CD14-positive monocyte (primary cell): ENCODE measurements at regions not wholly inside any gene's neighbourhood (a gene's known extent, or its start where the extent isn't known, plus 50 kb on each side); places are given as distances from the start of the nearest gene placed in this dataset.

ENCODE experiments used
- DNase-seq, 3 donors: peaks; one replicate each; pipeline ENCODE4 v3.0.0-alpha.2; 2011 to 2022
- H2AFZ ChIP-seq: 2 replicates; pipeline ENCODE4 v1.6.0; 2012; ENCODE audit warnings: mild to moderate bottlenecking, low read depth, low read length, inconsistent platforms; ENCODE audit not compliant: insufficient read depth, poor library complexity, severe bottlenecking
- H3K27ac ChIP-seq, 2 donors: 1 replicate in 1 of 2; 2 replicates in 1 of 2; pipeline ENCODE4 v1.5.1; 2012 to 2013; ENCODE audit warnings: low read length in 2 of 2, control low read depth in 1 of 2, inconsistent platforms in 1 of 2, low read depth in 1 of 2, mild to moderate bottlenecking in 1 of 2
- H3K27me3 ChIP-seq, 2 donors: one replicate each; pipeline versions ENCODE4 v1.6.0 to v1.6.1; 2011 to 2013; ENCODE audit warnings: low read length in 2 of 2; ENCODE audit not compliant: control insufficient read depth in 2 of 2, insufficient read depth in 2 of 2
- H3K36me3 ChIP-seq, 2 donors: replicated peaks in 1 of 2; 1 replicate in 1 of 2; 2 replicates in 1 of 2; pipeline versions ENCODE4 v1.5.1 to v1.6.1; 2012 to 2013; ENCODE audit warnings: low read length in 2 of 2, control low read depth in 1 of 2, inconsistent platforms in 1 of 2, mild to moderate bottlenecking in 1 of 2; ENCODE audit not compliant: insufficient read depth in 2 of 2, control insufficient read depth in 1 of 2
- H3K4me1 ChIP-seq, 2 donors: 1 replicate in 1 of 2; 2 replicates in 1 of 2; pipeline versions ENCODE4 v1.5.1 to v1.6.1; 2012 to 2013; ENCODE audit warnings: low read length in 2 of 2, control low read depth in 1 of 2, inconsistent platforms in 1 of 2, mild to moderate bottlenecking in 1 of 2, moderate library complexity in 1 of 2; ENCODE audit not compliant: insufficient read depth in 2 of 2, control insufficient read depth in 1 of 2
- H3K4me2 ChIP-seq: replicated peaks from 2 replicates; pipeline ENCODE3; 2012; ENCODE audit warnings: low read length, moderate library complexity, mild to moderate bottlenecking; ENCODE audit not compliant: poor library complexity, severe bottlenecking; ENCODE audit errors: extremely low read depth
- H3K4me3 ChIP-seq, 3 experiments: fragments of 200-600 bp in 1 of 3; sonication (generic) in 1 of 3; replicated peaks in 1 of 3; 1 replicate in 2 of 3; 2 replicates in 1 of 3; pipeline ENCODE4 v1.5.1; 2011 to 2013; ENCODE audit warnings: low read length in 3 of 3, mild to moderate bottlenecking in 3 of 3, control low read depth in 2 of 3, low read depth in 2 of 3, inconsistent platforms in 1 of 3, moderate library complexity in 1 of 3
- H3K79me2 ChIP-seq: 2 replicates; pipeline ENCODE4 v1.6.0; 2012; ENCODE audit warnings: mild to moderate bottlenecking, control low read depth, inconsistent platforms, low read length, moderate library complexity; ENCODE audit not compliant: insufficient read depth
- H3K9ac ChIP-seq: 2 replicates; pipeline ENCODE4 v1.6.0; 2017; ENCODE audit warnings: low read length, mild to moderate bottlenecking; ENCODE audit not compliant: insufficient read depth, poor library complexity, severe bottlenecking
- H3K9me3 ChIP-seq, 2 donors: replicated peaks in 1 of 2; 1 replicate in 1 of 2; 2 replicates in 1 of 2; pipeline versions ENCODE4 v1.5.1 to v1.6.1; 2012 to 2013; ENCODE audit warnings: low read length in 2 of 2, control low read depth in 1 of 2; ENCODE audit not compliant: control insufficient read depth in 1 of 2, insufficient read depth in 1 of 2
- H4K20me1 ChIP-seq: 2 replicates; pipeline ENCODE4 v1.6.0; 2012; ENCODE audit warnings: mild to moderate bottlenecking, low read length, control low read depth, moderate library complexity; ENCODE audit not compliant: insufficient read depth
- H3K27ac Mint-ChIP-seq, 7 donors: one replicate each; pipeline ENCODE4 v1.8.0; 2020; ENCODE audit warnings: mild to moderate bottlenecking in 7 of 7, mixed read lengths in 7 of 7, moderate library complexity in 6 of 7, inconsistent platforms in 2 of 7
- H3K27me3 Mint-ChIP-seq, 3 donors: one replicate each; pipeline ENCODE4 v1.8.0; 2021 to 2022; ENCODE audit warnings: low read depth in 3 of 3, mild to moderate bottlenecking in 3 of 3, mixed read lengths in 3 of 3, moderate library complexity in 3 of 3, inconsistent platforms in 1 of 3
- H3K36me3 Mint-ChIP-seq, 2 donors: one replicate each; pipeline ENCODE4 v1.8.0; 2020; ENCODE audit warnings: mixed read lengths in 2 of 2, inconsistent platforms in 1 of 2, mild to moderate bottlenecking in 1 of 2
- H3K4me1 Mint-ChIP-seq: one replicate; pipeline ENCODE4 v1.8.0; 2020; ENCODE audit warnings: mild to moderate bottlenecking, mixed read lengths
- H3K4me3 Mint-ChIP-seq, 2 donors: one replicate each; pipeline ENCODE4 v1.8.0; 2020; ENCODE audit warnings: mild to moderate bottlenecking in 2 of 2, mixed read lengths in 2 of 2, moderate library complexity in 1 of 2
- H3K9me3 Mint-ChIP-seq, 7 donors: one replicate each; pipeline ENCODE4 v1.8.0; 2020 to 2022; ENCODE audit warnings: mixed read lengths in 7 of 7, mild to moderate bottlenecking in 6 of 7, moderate library complexity in 6 of 7, inconsistent platforms in 2 of 7
- CTCF ChIP-seq: fragments of 200-600 bp; IDR thresholded peaks from one replicate; pipeline ENCODE4 v1.8.0; 2022; ENCODE audit warnings: antibody characterized with exemption, mild to moderate bottlenecking
- WGBS: methylation state at CpG from one replicate; pipeline ENCODE4 v1.1.5; 2013; ENCODE audit warnings: missing lambda C conversion rate; ENCODE audit not compliant: insufficient coverage; 5-methylcytosine and 5-hydroxymethylcytosine counted together
- intact Hi-C, 2 donors: fragments of 100-400 bp; cut with micrococcal nuclease; formaldehyde crosslinking; loops; one replicate each; pipeline versions ENCODE4 v1.15.0 to v1.15.1; 2023

GRCh38 chr1:90607736-90608135 lies 109.4 kb downstream of the BARHL2 start:
- Mint-ChIP-seq H3K4me3 (no peak overlapping the region), H3K9me3 (peaks cover 0 to 2% (median 0%) of the 10 kb centered on the region in 7 donors), H3K4me1 (no peaks in the 10 kb centered on the region), H3K36me3 (no peaks in the 10 kb centered on the region), H3K27ac (no peak overlapping the region), H3K27me3 (no peaks in the 10 kb centered on the region)
- no peak overlapping the region for H2AFZ ChIP-seq
- no peak overlapping the region for H3K27ac ChIP-seq
- no peak for TF ChIP-seq CTCF
- no peaks in the 10 kb centered on the region for H3K9me3 ChIP-seq
- no peaks in the 10 kb centered on the region for H3K4me1 ChIP-seq
- H3K9ac ChIP-seq: no peak overlapping the region
- no peak overlapping the region for H3K4me2 ChIP-seq
- H3K27me3 ChIP-seq: no peaks in the 10 kb centered on the region
- intact Hi-C loops: no loop called here
- DNase-seq: no peak
- no peaks in the 10 kb centered on the region for H3K36me3 ChIP-seq
- WGBS: 93% methylated on average over 3 of the region's 4 CpGs
- H3K4me3 ChIP-seq: no peak overlapping the region
- no peaks in the 10 kb centered on the region for H4K20me1 ChIP-seq
- H3K79me2 ChIP-seq: no peaks in the 10 kb centered on the region

- no peak overlapping the region for H3K9ac ChIP-seq
- no peak overlapping the region for H2AFZ ChIP-seq
- H3K27me3 Mint-ChIP-seq: no peaks in the 10 kb centered on the region
- no peaks in the 10 kb centered on the region for H3K4me1 Mint-ChIP-seq
- no peaks in the 10 kb centered on the region for H3K27me3 ChIP-seq
- DNase-seq: no peak
- H3K9me3 ChIP-seq: no peaks in the 10 kb centered on the region
- H3K4me3 Mint-ChIP-seq: no peak overlapping the region
- H3K36me3 ChIP-seq: no peaks in the 10 kb centered on the region
- H3K27ac ChIP-seq: no peak overlapping the region
- peaks cover 0 to 9% (median 2%) of the 10 kb centered on the region in 7 donors for H3K9me3 Mint-ChIP-seq
- no peak overlapping the region for H3K4me2 ChIP-seq
- H3K4me3 ChIP-seq: no peak overlapping the region
- H3K36me3 Mint-ChIP-seq: no peaks in the 10 kb centered on the region
- no peaks in the 10 kb centered on the region for H4K20me1 ChIP-seq
- intact Hi-C loops: no loop called here
- no peak overlapping the region for H3K27ac Mint-ChIP-seq
- no CpG with 5 or more reads among the region's 1 CpG for WGBS
- no peaks in the 10 kb centered on the region for H3K4me1 ChIP-seq
- H3K79me2 ChIP-seq: no peaks in the 10 kb centered on the region
- no peak for TF ChIP-seq CTCF
Observed at GRCh38 chr1:90605070-90605469, 112.0 kb downstream of the BARHL2 start.
